HG03280 (cell line): ENCODE measurements at regions not wholly inside any gene's neighbourhood (a gene's known extent, or its start where the extent isn't known, plus 50 kb on each side); places are given as distances from the start of the nearest gene placed in this dataset.
"Not testable (repeated sequence)": the region's sequence is repeated elsewhere in the genome, so short reads cannot be mapped to it uniquely, and the experiment has no call there.

Experiments used
- ATAC-seq: cut with Tn5 transposase; IDR thresholded peaks from one replicate; pipeline ENCODE4 v1.9.1; 2021; ENCODE audit warnings: mild to moderate bottlenecking, moderate library complexity; ENCODE audit not compliant: unreplicated experiment

DNA sequence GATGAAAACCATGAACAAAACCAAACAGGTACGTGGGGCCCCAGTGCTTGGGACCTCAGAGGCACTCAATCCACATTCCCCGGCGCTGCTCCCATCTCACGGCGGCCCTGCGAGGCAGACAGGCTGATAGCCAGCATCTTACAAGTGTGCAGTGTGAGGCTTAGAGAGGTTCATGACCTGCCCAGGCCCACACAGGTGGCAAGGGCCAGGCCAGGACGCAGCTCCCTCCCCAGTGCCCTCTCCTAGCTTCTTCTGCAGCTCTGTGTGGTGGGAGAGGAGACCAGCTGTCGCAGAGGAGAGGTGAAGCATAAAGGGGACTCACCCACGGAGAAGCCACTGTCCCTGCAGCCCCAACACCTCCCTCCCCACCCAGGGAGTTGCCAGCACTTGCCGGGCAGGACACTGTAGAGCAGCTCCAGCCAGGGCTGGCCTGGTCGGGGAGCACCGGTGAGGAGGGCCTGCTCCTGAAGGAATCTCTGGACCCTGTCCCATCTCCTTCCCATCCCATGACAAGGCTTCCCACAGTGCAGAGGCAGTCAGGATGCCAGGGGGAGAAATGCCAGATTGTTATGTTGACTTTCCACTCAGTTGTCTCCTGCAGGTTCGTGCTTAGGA lies 92.4 kb upstream of the TMEM45B start:
- ATAC-seq, result no peak

DNA sequence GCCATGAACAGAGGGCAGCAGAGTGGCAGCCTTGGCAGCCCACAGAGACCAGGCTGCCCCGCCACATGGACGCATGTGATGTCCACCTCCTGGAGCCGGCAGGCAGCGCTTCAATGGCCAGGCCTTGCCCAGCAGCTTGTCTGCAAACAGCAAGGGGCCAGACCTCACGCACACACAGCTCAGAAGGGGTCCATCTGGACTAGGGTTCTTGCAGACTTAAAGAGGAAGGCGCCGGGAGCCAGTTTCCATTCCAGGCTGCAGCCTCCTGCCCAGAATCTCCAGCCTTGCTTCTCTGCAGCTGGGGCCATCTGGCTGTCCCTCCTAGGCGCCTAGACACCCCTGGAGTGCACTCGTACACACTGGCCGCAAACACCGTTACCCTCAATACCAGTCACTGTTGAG lies 91.9 kb upstream of the TMEM45B start:
- ATAC-seq, result no peak

DNA sequence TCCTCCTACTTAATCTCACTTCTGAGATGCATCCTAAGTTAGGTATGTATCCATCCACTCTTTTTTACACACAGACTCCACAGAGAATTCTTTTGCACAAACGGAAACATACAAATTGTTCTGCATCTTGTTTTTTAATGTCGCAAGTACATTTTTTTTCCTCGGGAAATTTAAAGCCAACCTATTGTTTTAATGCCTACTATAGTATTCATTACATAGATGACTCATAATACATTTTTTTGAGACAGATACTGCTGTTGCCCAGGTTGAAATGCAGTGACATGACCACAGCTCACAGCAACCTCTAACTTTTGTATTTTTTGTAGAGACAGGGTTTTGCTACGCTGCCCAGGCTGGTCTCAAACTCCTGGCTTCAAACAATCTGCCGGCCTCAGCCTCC lies 90.8 kb upstream of the TMEM45B start:
- no peak for ATAC-seq

DNA sequence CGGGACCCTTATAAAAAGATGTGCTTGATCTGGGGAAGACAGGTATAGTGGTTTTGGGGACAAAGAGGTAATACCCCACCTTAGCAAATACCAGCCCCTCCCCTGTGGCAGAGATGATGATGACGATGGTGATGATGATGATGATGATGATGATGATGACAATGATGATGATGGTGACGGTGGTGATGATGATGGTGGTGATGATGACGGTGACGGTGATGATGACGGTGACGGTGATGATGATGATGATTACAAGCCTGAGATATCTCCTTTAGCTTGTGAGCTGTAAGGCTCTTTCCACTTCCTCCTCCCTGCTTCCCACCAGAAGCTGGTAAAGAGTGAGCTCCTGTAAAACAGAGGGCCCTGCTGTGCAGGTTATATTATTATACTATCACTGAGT lies 89.5 kb upstream of the TMEM45B start:
- no peak for ATAC-seq

DNA sequence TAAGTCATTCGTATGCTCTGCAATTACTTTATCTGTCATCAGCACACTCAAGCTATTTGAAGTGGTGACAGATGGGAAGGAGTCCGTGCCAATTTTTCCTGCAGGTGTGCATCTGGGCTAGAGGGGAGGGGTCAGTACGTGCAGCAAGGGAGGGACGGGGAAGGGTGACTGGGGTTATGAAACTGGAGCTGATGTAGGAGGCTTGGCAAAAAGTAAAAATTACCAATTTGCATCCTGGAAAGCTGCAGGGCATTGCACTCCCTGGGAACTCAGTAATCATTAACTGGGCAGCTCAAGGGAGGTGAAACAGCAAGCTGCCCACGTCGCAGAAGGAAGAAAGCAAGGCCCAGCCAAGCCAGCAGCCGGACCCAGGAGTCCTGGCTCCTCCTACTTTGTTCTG lies 87.1 kb upstream of the TMEM45B start:
- ATAC-seq, result no peak

DNA sequence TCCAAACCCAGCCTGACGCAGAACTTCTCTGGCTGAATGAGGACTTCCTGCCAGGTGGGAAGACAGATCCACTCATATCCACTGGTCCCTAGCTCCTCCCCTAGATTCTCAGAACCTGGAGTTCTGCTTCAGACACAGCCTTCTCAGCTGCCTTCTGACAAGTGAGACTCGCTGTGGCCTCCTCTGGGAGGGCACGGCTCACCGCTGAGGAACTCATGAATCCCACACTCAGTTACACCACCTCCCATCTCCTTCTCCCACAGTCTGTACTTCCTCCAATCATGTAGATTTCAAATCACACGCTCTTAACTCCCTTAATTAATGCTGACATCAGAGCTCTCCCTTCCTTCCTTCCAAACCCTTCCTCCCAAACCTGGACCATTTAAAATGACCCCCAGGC lies 86.4 kb upstream of the TMEM45B start:
- no peak for ATAC-seq

DNA sequence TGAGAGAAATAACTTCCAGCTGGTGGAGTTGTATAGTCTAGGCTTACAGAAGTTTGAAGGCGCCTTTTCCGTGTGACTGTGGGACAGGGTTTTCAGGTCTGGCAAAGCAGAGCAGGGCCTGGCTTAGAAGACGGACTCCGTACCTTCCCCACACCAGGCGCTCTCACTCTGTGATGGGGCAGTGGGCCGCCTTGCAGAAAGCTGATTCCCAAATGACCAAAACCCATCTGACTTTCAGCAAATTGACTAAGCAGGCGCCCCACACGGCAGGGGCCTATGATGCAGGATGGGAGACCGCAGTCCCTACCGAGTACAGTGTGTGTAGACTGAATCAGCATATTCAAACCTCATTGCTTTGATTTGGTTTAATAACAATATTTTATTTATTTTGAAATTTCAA lies 85.8 kb upstream of the TMEM45B start:
- no peak for ATAC-seq

DNA sequence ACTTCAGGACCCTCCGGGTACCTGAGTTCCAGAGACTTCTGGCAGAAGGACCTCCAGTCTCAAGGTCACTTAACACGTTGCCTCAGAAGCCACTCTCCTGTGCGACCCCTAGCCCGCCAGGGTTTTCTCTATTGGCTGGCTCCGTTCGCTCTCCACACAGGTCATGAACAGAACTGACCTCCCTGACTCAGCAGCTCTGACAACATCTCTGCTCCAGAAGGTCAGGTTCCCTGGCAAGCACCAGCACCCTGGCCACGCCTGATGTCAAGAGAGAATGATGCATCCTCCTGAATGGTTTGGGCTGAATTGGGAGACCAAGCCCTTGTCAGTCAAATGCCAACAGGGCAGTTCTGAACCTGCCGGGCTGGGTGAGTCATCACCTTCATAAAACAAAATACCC lies 84.3 kb upstream of the TMEM45B start:
- no peak for ATAC-seq

DNA sequence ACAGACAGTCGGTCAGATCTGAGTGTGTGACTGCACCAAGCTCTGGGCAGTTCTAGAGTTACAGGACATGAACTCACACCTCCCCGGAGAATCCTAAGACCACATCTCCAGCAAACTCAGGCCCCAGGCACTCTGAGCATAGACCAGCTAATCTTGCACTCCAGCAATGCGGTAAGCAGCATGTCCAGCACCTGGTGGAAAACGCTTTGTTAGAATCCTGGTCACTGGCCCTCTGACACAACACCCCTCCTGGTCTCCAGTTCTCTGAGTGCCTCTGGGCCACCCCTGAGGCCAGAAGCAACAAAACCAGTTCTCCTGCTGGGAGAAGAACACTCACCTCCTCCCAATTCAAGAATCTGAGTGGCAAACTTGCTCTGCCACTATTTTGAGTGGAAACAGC lies 82.7 kb upstream of the TMEM45B start:
- no peak for ATAC-seq

DNA sequence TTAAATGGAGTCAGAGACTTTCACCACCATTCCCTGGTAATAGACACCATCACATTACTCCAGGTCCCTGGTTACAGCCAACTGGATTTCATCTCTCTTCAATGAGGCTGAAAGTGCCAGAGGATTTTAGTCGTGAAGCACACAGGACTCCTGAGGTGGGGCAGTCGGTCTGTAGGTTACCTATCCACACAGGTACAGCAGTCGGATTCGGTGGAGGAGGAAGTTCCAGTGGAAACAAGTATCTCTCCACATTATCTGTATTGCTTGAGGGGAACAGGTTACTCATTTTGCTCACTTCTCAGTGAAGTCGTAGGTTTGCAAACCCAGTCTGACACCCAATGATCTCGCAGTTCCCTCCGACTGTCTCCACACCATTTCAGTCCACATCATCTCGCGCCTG lies 82.3 kb upstream of the TMEM45B start:
- ATAC-seq, result no peak

DNA sequence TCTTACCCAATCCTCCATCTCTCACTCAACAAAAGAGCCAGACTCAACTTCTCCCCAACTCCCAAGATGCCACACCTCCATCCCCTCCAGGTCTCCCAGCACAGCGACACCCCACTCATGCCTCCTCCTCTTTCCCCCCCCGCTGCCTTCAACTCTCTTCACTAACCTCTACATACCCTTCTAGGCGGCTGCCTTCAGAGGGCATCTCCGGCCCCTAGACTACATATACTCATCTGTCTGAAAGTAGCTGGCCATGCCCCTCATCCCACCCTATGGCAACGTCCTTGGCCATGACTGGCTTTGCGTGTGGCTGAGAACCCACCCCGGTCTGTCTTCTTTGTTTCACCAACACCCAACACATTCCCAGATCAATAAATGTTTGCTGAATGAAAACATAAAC lies 81.7 kb upstream of the TMEM45B start:
- no peak for ATAC-seq

DNA sequence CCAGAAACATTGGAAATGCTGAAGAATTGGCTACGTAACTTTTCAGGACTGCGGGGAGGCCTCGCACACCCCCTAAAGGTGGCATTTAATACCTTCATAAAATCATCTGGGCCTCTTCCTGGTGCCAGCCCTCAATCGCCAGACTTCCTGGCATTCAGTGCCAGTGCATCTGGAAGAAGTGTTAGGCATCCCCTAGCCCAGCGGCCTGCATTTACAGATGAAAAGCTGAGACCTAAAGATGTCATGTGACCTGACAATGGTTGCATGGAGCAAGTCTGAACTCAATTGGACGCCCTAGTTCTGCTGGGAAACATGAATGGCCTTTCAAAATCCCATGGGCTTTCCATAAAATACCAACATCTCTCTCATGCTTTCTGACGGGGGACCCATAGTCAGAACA lies 81.0 kb upstream of the TMEM45B start:
- no peak for ATAC-seq

DNA sequence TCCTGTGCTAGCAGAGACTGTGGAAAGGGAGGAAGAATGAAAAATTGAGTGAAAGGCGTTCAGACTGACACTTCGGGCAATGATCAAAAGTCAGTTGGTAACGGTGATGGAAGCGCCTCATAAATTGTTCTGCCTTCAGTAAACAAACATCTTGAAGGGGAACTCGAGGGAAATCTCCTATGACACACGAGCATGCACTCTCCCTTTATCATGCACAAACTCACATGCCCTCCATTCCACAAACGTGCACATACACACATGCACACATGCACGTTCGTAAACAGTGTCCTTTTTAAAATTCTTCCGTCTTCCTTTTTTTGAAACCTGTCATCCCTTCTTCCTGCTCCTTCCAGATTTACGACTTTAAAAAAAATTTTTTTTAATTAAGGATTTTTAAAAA lies 77.8 kb upstream of the TMEM45B start:
- ATAC-seq, result no peak

DNA sequence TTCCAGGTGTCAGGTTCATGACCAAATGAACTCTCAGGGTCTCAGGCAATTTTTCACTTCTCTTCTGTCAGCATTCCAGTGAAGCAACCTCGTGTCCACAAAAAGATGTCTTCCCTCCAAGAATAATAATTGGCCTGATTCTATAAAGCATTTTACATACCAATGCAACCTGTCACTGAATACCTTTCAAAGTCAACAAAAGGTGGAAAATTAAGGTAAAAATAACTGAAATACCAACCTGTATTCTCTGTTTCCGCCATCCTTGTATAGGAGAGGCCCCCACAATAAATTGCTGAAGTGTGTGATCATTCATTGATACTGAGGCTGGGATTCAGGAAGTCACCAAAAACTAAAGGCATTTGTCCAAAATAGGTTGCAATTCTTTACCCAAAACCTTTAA lies 77.4 kb upstream of the TMEM45B start:
- ATAC-seq, result no peak

DNA sequence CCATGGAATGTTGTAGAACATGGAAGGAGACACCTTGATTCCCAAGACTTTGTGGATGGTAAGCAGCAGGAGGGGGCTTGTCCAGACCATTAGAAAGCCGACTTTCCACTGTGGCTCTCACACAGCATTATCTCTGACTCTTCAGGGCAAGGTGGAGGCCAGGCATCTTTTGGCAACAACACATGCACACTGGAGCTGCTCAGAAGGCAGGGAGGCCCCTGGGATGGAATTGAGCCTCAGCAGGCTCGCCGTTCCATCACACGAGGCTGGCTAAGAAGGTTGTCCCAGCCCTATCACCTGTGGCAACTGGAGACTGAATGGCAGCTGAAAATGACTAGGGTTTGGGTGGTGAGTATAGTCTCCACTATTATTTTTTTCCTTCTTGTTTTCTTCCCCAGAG lies 76.3 kb upstream of the TMEM45B start:
- no peak for ATAC-seq

DNA sequence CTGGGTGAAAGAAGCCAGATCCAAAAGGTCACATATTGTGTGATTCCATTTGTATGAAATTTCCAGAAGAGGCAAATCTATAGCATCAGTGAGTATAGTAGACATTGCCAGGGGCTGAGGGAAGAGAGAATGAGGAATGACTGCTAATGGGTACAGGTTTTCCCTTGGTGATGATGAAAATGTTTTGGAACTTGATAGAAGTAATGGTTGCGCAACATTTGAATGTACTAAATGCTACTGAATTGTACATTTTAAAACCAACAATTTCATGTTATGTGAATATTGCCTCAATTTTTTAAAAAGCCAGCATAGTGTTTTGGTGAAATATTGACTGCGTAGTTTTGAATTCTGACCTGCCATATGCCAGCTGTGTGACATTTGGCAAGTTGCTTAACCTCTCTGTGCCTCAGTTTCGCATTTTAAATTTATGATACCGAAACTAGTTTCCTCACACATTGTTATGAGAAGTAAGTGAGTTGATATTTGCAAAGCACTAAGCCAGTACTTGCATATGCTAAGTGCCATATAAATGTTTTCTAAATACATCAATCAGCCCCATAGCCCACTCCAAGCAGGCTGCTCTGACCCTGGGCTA lies 75.4 kb upstream of the TMEM45B start:
- no peak for ATAC-seq

DNA sequence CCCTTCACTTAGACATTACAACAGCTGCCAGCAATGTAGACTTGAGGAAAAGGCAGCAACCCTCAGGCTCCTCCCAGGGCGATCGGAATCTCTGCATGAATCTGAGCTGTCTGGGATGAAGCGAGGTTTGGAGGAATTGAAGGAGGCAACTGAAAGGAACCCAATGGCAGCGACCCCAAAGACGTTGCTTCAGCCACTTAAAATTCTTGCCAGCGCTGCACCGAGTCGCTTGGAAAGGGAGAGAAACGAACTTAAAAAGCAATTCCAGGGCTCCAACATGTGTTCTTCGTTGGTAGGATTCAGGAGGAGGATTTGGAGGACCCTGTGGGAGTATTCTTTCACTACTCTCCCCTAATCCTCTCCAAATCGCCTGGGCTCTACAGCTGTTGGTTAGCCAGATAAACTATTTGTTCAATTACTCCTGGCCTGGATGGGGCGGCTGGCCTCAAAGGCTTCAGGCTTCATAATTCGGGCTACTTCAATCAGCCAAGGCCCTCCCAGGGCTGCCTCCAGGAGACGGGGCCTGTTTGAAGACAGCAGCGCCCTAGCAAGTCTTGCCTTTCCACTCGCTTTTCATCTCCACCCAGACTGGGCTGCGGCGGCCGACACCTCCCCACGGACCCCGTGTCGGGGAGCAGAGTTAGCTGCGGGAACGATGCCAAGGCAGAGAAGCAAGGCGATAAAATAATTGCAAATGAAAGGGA lies 72.4 kb upstream of the TMEM45B start:
- ATAC-seq, result no peak

DNA sequence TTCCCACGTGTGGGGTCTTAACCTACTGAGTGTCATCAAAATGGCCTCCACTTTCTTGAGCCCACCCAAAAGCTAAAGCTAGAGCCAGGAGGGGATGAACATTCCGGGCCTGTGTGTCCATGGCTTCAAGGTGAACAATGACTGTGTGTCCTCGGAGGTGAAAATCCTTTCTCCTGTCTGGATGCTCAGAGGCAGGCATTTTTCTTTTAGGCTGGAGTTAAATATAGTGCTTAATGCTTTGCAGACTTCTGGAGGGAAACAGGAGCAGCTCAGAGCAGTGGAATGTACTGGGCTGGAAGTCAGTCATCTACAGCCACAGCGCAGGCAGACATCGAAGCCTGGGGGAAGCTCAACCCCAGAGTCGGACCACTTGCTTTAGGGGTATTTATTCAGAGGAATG lies 68.6 kb upstream of the TMEM45B start:
- no peak for ATAC-seq

DNA sequence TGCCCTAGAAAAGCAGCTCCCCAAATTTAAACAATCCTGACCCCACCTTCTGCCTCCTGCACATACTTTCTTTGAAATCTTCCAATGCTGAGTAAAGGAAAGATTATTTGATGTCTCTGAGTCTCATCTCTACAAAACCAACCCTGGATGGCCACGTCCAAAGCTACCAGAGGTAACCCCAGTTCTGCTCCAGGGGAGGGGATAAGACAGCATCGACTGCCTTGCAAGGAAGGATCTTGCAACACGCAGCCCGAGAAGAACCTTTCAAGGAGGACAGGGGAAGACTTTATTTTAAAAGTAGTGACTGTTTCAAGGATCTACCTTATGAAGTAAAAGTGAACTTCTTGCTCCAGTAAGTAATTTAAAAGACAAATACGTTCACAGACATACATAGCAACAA lies 66.5 kb upstream of the TMEM45B start:
- ATAC-seq, result no peak

DNA sequence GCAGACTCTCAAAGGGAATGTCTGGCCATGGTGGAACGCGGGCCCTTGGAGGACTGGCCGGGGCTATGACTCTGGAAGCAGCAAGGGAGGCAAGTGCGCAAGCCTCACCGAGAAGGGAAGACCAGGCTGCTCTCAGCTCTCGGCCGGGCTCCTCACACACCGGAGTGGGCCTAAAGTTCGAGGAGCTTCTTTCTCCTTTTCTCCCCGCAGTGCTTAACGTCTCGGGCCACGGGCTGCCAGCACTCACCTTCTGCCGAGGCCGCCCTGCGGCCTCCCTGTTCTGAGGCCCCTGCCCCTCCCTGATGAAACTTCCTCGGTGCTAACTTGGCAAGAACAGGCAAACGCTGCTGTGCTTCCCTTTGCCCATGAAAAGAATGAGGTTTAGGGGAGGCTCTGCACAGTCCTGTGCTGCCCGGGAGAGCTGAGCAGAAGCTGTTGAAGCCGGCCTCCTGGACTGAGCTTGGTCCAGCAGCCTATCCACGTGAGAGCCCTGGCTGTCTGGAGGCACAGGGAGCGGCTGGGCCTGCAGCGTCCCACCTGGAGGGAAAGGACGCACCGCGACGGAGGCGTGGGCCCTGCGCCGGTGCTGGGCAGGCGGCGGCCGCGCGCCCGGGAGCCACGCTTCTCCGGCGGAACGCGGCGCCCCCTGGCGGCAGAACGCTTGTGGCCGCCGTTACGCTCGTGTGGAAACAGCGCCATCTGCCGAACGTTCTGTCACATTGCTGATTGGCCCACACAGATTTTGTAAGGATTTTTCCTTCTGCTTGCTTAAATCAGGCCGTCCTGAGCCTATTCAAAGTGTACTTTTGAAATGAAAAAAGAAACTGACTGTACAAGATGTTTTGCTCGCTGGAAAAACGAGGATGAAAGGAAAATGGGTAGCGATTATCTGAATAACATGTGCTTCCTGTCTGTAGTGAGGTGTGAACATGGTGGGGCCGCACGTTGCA lies 65.0 kb upstream of the TMEM45B start:
- peak; percentile 92 for ATAC-seq

DNA sequence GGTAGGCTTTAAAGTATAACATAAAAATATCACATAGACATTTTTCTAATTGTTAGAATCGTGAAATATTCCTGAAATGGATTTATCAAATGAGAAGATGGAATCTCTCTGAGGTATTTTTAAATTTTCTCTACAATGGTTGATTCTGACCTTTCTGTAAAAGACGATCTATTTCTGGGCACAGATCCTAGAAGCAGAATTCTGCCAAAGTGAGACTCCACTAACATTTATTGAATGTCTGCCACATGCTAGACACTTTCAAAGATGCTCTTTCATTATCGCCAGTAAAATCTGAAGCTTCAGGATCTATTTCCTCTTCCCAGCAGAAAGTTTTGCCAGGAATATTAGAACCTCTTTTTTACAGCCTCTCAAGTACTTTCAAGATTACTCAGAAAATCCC lies 64.1 kb upstream of the TMEM45B start:
- no peak for ATAC-seq

DNA sequence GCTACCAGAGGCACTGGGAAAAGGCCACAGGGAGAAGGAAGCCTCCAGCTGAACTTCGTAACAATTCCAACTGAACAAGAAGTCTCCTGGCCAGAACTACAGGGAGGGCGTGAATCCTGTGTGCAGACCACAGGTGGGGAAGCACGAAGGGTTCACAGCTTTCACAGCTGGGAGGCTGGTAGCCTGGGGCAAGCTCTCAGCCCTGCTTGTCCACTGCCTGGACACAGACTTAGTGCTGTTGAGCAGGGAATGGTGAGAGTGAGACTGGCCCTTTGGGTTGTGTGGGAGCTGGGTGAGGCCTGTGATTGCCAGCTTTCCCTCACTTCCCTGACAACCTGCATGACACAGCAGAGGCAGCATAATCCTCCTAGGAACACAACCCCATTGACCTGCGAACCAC lies 52.1 kb upstream of the TMEM45B start:
- ATAC-seq, result not testable (repeated sequence)
